ENCODE measurements at regions not wholly inside any gene's neighbourhood (a gene's known extent, or its start where the extent isn't known, plus 50 kb on each side); places are given as distances from the start of the nearest gene placed in this dataset.

- Histone ChIP-seq H3K27ac (no peak overlapping the region), H3K36me3 (no peaks in the 10 kb centered on the region), H3K4me3 (replicated peaks in 1 of 3) (no peak overlapping the region), H3K9me3 (no peaks in the 10 kb centered on the region), H3K27me3 (no peaks in the 10 kb centered on the region), H3K4me1 (no peaks in the 10 kb centered on the region)
- 70 to 71% methylated on average over 4 of the region's 4 CpGs for WGBS, 2 donors
- no peak for TF ChIP-seq CTCF (IDR thresholded peaks at IDR 0.05)
- TF ChIP-seq POLR2A (IDR thresholded peaks at IDR 0.05), result no peak
- intact Hi-C loops (cut with DNase I), result no loop called here
- DNase-seq, result no peak
Measured at GRCh38 chr2:19695706-19696105, 206.1 kb downstream of the TTC32 start.

GRCh38 chr2:19691892-19692291, 209.9 kb downstream of the TTC32 start:
- DNase-seq, result no peak
- intact Hi-C loops (cut with DNase I), result no loop called here

GRCh38 chr2:19690429-19690828, 211.4 kb downstream of the TTC32 start:
- no peaks in the 10 kb centered on the region for H3K9me3 ChIP-seq
- no peaks in the 10 kb centered on the region for H3K27me3 ChIP-seq
- H3K36me3 ChIP-seq, result no peaks in the 10 kb centered on the region
- no peak for DNase-seq
- H3K4me3 ChIP-seq (replicated peaks in 1 of 3), result no peak overlapping the region
- intact Hi-C loops (cut with DNase I), result no loop called here
- no peak for TF ChIP-seq POLR2A (IDR thresholded peaks at IDR 0.05)
- no peak for TF ChIP-seq CTCF (IDR thresholded peaks at IDR 0.05)
- no peak overlapping the region for H3K27ac ChIP-seq
- WGBS, 2 donors, result 75 to 78% methylated on average over 2 to 3 of the region's 3 CpGs
- H3K4me1 ChIP-seq, result no peaks in the 10 kb centered on the region

More at GRCh38 chr2:19691892-19692291, 209.9 kb downstream of the TTC32 start:
- no peaks in the 10 kb centered on the region for H3K9me3 ChIP-seq
- no peak overlapping the region for H3K4me3 ChIP-seq (replicated peaks in 1 of 3)
- H3K36me3 ChIP-seq, result no peaks in the 10 kb centered on the region
- TF ChIP-seq CTCF (IDR thresholded peaks at IDR 0.05) (no peak), POLR2A (IDR thresholded peaks at IDR 0.05) (no peak)
- no peak overlapping the region for H3K27ac ChIP-seq
- 91 to 93% methylated on average over 1 of the region's 1 CpG for WGBS, 2 donors
- no peaks in the 10 kb centered on the region for H3K4me1 ChIP-seq
- no peaks in the 10 kb centered on the region for H3K27me3 ChIP-seq

GRCh38 chr2:19689646-19690168, 212.1 kb downstream of the TTC32 start:
- H3K4me3 ChIP-seq (replicated peaks in 1 of 3), result no peak overlapping the region
- H3K27ac ChIP-seq, result no peak overlapping the region
- H3K36me3 ChIP-seq, result no peaks in the 10 kb centered on the region
- intact Hi-C loops (cut with DNase I), result no loop called here
- TF ChIP-seq CTCF (IDR thresholded peaks at IDR 0.05), result no peak
- TF ChIP-seq POLR2A (IDR thresholded peaks at IDR 0.05), result no peak
- no peaks in the 10 kb centered on the region for H3K9me3 ChIP-seq
- H3K27me3 ChIP-seq, result no peaks in the 10 kb centered on the region
- DNase-seq, result no peak
- no peaks in the 10 kb centered on the region for H3K4me1 ChIP-seq
- 89 to 93% methylated on average over 5 to 6 of the region's 6 CpGs for WGBS, 2 donors

- Histone ChIP-seq H3K27ac (no peak overlapping the region), H3K27me3 (no peaks in the 10 kb centered on the region), H3K4me3 (replicated peaks in 1 of 3) (no peak overlapping the region), H3K9me3 (no peaks in the 10 kb centered on the region), H3K36me3 (no peaks in the 10 kb centered on the region), H3K4me1 (no peaks in the 10 kb centered on the region)
- 82 to 89% methylated on average over 11 of the region's 11 CpGs for WGBS, 2 donors
- TF ChIP-seq CTCF (IDR thresholded peaks at IDR 0.05) (no peak), POLR2A (IDR thresholded peaks at IDR 0.05) (no peak)
- intact Hi-C loops (cut with DNase I), result no loop called here
- DNase-seq, result no peak
Measured at GRCh38 chr2:19688059-19688458, 213.7 kb downstream of the TTC32 start.
